ENCODE measurements at regions not wholly inside any gene's neighbourhood (a gene's known extent, or its start where the extent isn't known, plus 50 kb on each side); places are given as distances from the start of the nearest gene placed in this dataset.

- FAIRE-seq (no peak), DNase-seq (no peak)
- H3K9me3 ChIP-seq (ENCODE audit: control insufficient read depth in 2 of 3, insufficient read depth in 1 of 3, low read length in 3 of 3), result no peaks in the 10 kb centered on the region
- TF ChIP-seq, protein P1, sequence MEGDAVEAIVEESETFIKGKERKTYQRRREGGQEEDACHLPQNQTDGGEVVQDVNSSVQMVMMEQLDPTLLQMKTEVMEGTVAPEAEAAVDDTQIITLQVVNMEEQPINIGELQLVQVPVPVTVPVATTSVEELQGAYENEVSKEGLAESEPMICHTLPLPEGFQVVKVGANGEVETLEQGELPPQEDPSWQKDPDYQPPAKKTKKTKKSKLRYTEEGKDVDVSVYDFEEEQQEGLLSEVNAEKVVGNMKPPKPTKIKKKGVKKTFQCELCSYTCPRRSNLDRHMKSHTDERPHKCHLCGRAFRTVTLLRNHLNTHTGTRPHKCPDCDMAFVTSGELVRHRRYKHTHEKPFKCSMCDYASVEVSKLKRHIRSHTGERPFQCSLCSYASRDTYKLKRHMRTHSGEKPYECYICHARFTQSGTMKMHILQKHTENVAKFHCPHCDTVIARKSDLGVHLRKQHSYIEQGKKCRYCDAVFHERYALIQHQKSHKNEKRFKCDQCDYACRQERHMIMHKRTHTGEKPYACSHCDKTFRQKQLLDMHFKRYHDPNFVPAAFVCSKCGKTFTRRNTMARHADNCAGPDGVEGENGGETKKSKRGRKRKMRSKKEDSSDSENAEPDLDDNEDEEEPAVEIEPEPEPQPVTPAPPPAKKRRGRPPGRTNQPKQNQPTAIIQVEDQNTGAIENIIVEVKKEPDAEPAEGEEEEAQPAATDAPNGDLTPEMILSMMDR (IDR thresholded peaks at IDR 0.05; ENCODE audit: borderline replicate concordance, extremely low read depth, insufficient read depth), result no peak
- H3K4me1 ChIP-seq (ENCODE audit: control insufficient read depth in 2 of 3, insufficient read depth in 2 of 3, low read depth in 1 of 3, low read length in 3 of 3), result no peaks in the 10 kb centered on the region
- H3K9ac ChIP-seq (ENCODE audit: low read length in 3 of 3), result no peak overlapping the region
- no peaks in the 10 kb centered on the region for H3K36me3 ChIP-seq (ENCODE audit: control insufficient read depth in 2 of 3, insufficient read depth in 3 of 3, low read length in 3 of 3)
- intact Hi-C loops (cut with DNase I), result no loop called here
- H3K4me3 ChIP-seq (ENCODE audit: low read length in 3 of 3), result no peak overlapping the region
- H3K27me3 ChIP-seq (ENCODE audit: control insufficient read depth, insufficient read depth, low read length), result no peaks in the 10 kb centered on the region
- no peak overlapping the region for H3K27ac ChIP-seq (ENCODE audit: low read depth in 2 of 2, low read length in 2 of 2)
These were observed 886.7 kb downstream of the PLA2G4A start for GRCh38 chr1:187715483-187715882.

- Histone ChIP-seq H3K27me3 (ENCODE audit: control insufficient read depth, insufficient read depth, low read length) (no peaks in the 10 kb centered on the region), H3K9ac (ENCODE audit: low read length in 3 of 3) (no peak overlapping the region), H3K4me3 (ENCODE audit: low read length in 3 of 3) (no peak overlapping the region), H3K9me3 (ENCODE audit: control insufficient read depth in 2 of 3, insufficient read depth in 1 of 3, low read length in 3 of 3) (no peaks in the 10 kb centered on the region), H3K36me3 (ENCODE audit: control insufficient read depth in 2 of 3, insufficient read depth in 3 of 3, low read length in 3 of 3) (no peaks in the 10 kb centered on the region), H3K4me1 (ENCODE audit: control insufficient read depth in 2 of 3, insufficient read depth in 2 of 3, low read depth in 1 of 3, low read length in 3 of 3) (no peaks in the 10 kb centered on the region), H3K27ac (ENCODE audit: low read depth in 2 of 2, low read length in 2 of 2) (no peak overlapping the region)
- TF ChIP-seq, protein P1 (IDR thresholded peaks at IDR 0.05; ENCODE audit: borderline replicate concordance, extremely low read depth, insufficient read depth), result no peak
- intact Hi-C loops (cut with DNase I), result no loop called here
- no peak for FAIRE-seq
- DNase-seq, result no peak
These were observed 887.4 kb downstream of the PLA2G4A start for GRCh38 chr1:187716160-187716559.

DNA sequence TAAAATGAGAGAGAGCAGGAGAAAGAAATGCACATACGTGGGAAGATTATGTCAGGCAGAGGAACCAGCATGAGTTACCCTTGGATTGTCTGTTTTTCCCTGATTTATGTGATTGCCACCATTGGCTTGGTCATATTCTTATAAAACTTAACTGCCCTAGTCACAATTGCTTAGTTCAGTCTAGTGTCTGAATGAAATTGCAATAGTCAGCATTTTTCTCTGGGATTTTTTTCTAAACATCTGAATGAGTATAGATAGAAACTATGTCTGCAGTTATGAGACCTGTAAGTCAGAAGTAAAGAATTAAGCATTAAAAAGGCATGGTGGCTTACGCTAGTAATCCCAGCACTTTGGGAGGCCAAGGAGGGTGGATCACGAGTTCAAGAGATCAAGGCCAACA lies 889.8 kb downstream of the PLA2G4A start:
- Histone ChIP-seq H3K9ac (ENCODE audit: low read length in 3 of 3) (no peak overlapping the region), H3K27me3 (ENCODE audit: control insufficient read depth, insufficient read depth, low read length) (no peaks in the 10 kb centered on the region), H3K4me3 (ENCODE audit: low read length in 3 of 3) (no peak overlapping the region), H3K9me3 (ENCODE audit: control insufficient read depth in 2 of 3, insufficient read depth in 1 of 3, low read length in 3 of 3) (no peaks in the 10 kb centered on the region), H3K36me3 (ENCODE audit: control insufficient read depth in 2 of 3, insufficient read depth in 3 of 3, low read length in 3 of 3) (no peaks in the 10 kb centered on the region), H3K4me1 (ENCODE audit: control insufficient read depth in 2 of 3, insufficient read depth in 2 of 3, low read depth in 1 of 3, low read length in 3 of 3) (no peaks in the 10 kb centered on the region), H3K27ac (ENCODE audit: low read depth in 2 of 2, low read length in 2 of 2) (no peak overlapping the region)
- intact Hi-C loops (cut with DNase I), result no loop called here
- TF ChIP-seq, protein P1 (IDR thresholded peaks at IDR 0.05; ENCODE audit: borderline replicate concordance, extremely low read depth, insufficient read depth), result no peak
- no peak for FAIRE-seq
- no peak for DNase-seq

- Histone ChIP-seq H3K4me3 (ENCODE audit: low read length in 3 of 3) (no peak overlapping the region), H3K27me3 (ENCODE audit: control insufficient read depth, insufficient read depth, low read length) (no peaks in the 10 kb centered on the region), H3K4me1 (ENCODE audit: control insufficient read depth in 2 of 3, insufficient read depth in 2 of 3, low read depth in 1 of 3, low read length in 3 of 3) (no peaks in the 10 kb centered on the region), H3K9ac (ENCODE audit: low read length in 3 of 3) (no peak overlapping the region), H3K36me3 (ENCODE audit: control insufficient read depth in 2 of 3, insufficient read depth in 3 of 3, low read length in 3 of 3) (no peaks in the 10 kb centered on the region), H3K9me3 (ENCODE audit: control insufficient read depth in 2 of 3, insufficient read depth in 1 of 3, low read length in 3 of 3) (no peaks in the 10 kb centered on the region), H3K27ac (ENCODE audit: low read depth in 2 of 2, low read length in 2 of 2) (no peak overlapping the region)
- intact Hi-C loops (cut with DNase I), result no loop called here
- DNase-seq (no peak), FAIRE-seq (no peak)
- TF ChIP-seq, protein P1 (IDR thresholded peaks at IDR 0.05; ENCODE audit: borderline replicate concordance, extremely low read depth, insufficient read depth), result no peak
These were observed 892.5 kb downstream of the PLA2G4A start for GRCh38 chr1:187721216-187721615.
